ENCODE measurements at regions not wholly inside any gene's neighbourhood (a gene's known extent, or its start where the extent isn't known, plus 50 kb on each side); places are given as distances from the start of the nearest gene placed in this dataset.

- Histone ChIP-seq H3K36me3 (no peaks in the 10 kb centered on the region), H3K27ac (no peak overlapping the region), H3K27me3 (ENCODE audit: low read depth) (no peaks in the 10 kb centered on the region), H3K4me1 (no peaks in the 10 kb centered on the region), H3K4me3 (no peak overlapping the region), H3K9me3 (no peaks in the 10 kb centered on the region)
- DNase-seq = no peak
- TF ChIP-seq CTCF (IDR thresholded peaks at IDR 0.05) = no peak
- no peak for ATAC-seq
- intact Hi-C loops (cut with DNase I) = no loop called here
Observed at GRCh38 chr4:101604976-101605375, 185.6 kb upstream of the BANK1 start.

GRCh38 chr4:101600287-101600686 is 190.2 kb upstream of the BANK1 start:
- Histone ChIP-seq H3K4me3 (no peak overlapping the region), H3K9me3 (no peaks in the 10 kb centered on the region), H3K27ac (no peak overlapping the region), H3K4me1 (no peaks in the 10 kb centered on the region), H3K36me3 (no peaks in the 10 kb centered on the region), H3K27me3 (ENCODE audit: low read depth) (no peaks in the 10 kb centered on the region)
- intact Hi-C loops (cut with DNase I) = no loop called here
- TF ChIP-seq CTCF (IDR thresholded peaks at IDR 0.05) = no peak
- ATAC-seq = no peak
- no peak for DNase-seq

DNA sequence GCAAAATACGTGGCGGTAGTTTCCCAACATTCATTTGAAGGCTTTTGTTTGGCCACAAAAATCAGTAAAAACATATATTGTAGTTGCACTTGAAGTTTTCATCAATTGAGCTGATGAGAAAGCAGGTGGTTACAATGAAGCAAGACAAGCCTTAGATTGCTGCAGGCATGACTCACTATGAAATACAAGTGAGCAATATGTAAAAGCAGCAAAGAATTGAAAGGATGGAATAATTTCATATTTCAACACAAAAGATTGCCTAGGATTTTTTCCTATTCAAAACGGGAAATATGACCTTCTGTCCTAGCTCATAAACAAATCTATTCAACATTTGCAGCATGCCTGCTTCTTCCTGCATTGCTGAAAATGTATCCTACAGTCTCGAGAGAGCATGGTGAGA is 190.9 kb upstream of the BANK1 start:
- TF ChIP-seq CTCF (IDR thresholded peaks at IDR 0.05) = no peak
- no peak for DNase-seq
- Histone ChIP-seq H3K4me3 (no peak overlapping the region), H3K4me1 (no peaks in the 10 kb centered on the region), H3K27ac (no peak overlapping the region), H3K36me3 (no peaks in the 10 kb centered on the region), H3K27me3 (ENCODE audit: low read depth) (no peaks in the 10 kb centered on the region), H3K9me3 (no peaks in the 10 kb centered on the region)
- no peak for ATAC-seq
- intact Hi-C loops (cut with DNase I) = no loop called here

- TF ChIP-seq CTCF (IDR thresholded peaks at IDR 0.05) = peak; percentile 15
- intact Hi-C loops (cut with DNase I) = no loop called here
- Histone ChIP-seq H3K4me1 (no peaks in the 10 kb centered on the region), H3K4me3 (no peak overlapping the region), H3K36me3 (no peaks in the 10 kb centered on the region), H3K27me3 (ENCODE audit: low read depth) (no peaks in the 10 kb centered on the region), H3K27ac (no peak overlapping the region), H3K9me3 (no peaks in the 10 kb centered on the region)
- DNase-seq = no peak
- no peak for ATAC-seq
Observed at GRCh38 chr4:101596781-101597552, 193.6 kb upstream of the BANK1 start.

- Histone ChIP-seq H3K4me3 (no peak overlapping the region), H3K36me3 (no peaks in the 10 kb centered on the region), H3K4me1 (no peaks in the 10 kb centered on the region), H3K27ac (no peak overlapping the region), H3K27me3 (ENCODE audit: low read depth) (no peaks in the 10 kb centered on the region), H3K9me3 (no peaks in the 10 kb centered on the region)
- no peak for ATAC-seq
- no peak for TF ChIP-seq CTCF (IDR thresholded peaks at IDR 0.05)
- no peak for DNase-seq
- intact Hi-C loops (cut with DNase I) = no loop called here
Observed at GRCh38 chr4:101594588-101594987, 195.9 kb upstream of the BANK1 start.

Measured in lower lobe of right lung (tissue), 2 donors.